Lower lobe of right lung (tissue), 2 donors: ENCODE measurements at regions not wholly inside any gene's neighbourhood (a gene's known extent, or its start where the extent isn't known, plus 50 kb on each side); places are given as distances from the start of the nearest gene placed in this dataset.
"Not testable (repeated sequence)": the region's sequence is repeated elsewhere in the genome, so short reads cannot be mapped to it uniquely, and the experiment has no call there.

Experiments
- ATAC-seq, 2 donors: fragments of 200-7000 bp; cut with Tn5 transposase; one replicate each; pipeline ENCODE4 v1.9.1; 2020 to 2022; ENCODE audit warnings: mild to moderate bottlenecking in 2 of 2, moderate library complexity in 2 of 2
- DNase-seq: peaks from one replicate; pipeline ENCODE4 v3.0.0-alpha.2; 2020
- H3K27ac ChIP-seq: fragments of 200-600 bp; one replicate; pipeline ENCODE4 v1.8.0; 2022
- H3K27me3 ChIP-seq: fragments of 200-600 bp; one replicate; pipeline ENCODE4 v1.8.0; 2022; ENCODE audit warnings: low read depth
- H3K36me3 ChIP-seq: fragments of 200-600 bp; one replicate; pipeline ENCODE4 v1.8.0; 2022; ENCODE audit warnings: mild to moderate bottlenecking
- H3K4me1 ChIP-seq: fragments of 200-600 bp; one replicate; pipeline ENCODE4 v1.8.0; 2022
- H3K4me3 ChIP-seq: fragments of 200-600 bp; one replicate; pipeline ENCODE4 v1.8.0; 2022; ENCODE audit warnings: mild to moderate bottlenecking
- H3K9me3 ChIP-seq: fragments of 200-600 bp; one replicate; pipeline ENCODE4 v1.8.0; 2022
- CTCF ChIP-seq: fragments of 200-600 bp; IDR thresholded peaks from one replicate; pipeline ENCODE4 v1.8.0; 2022; ENCODE audit warnings: antibody characterized with exemption, mild to moderate bottlenecking
- intact Hi-C: fragments of 100-400 bp; cut with DNase I; formaldehyde crosslinking; loops from one replicate; pipeline ENCODE4 v1.11.0; 2022
- donor health status: DM: no; HTN: yes; CAD: no; lungs with severe emphysema.

- no peak overlapping the region for H3K4me3 ChIP-seq
- no peaks in the 10 kb centered on the region for H3K27me3 ChIP-seq
- H3K4me1 ChIP-seq: no peaks in the 10 kb centered on the region
- H3K27ac ChIP-seq: no peak overlapping the region
- DNase-seq (no peak), ATAC-seq (no peak)
- intact Hi-C loops: no loop called here
- TF ChIP-seq CTCF: no peak
- no peaks in the 10 kb centered on the region for H3K9me3 ChIP-seq
- H3K36me3 ChIP-seq: no peaks in the 10 kb centered on the region
Observed at GRCh38 chr16:63653044-63653839, 1468.6 kb downstream of the CDH11 start.

GRCh38 chr16:63652091-63652490, 1469.8 kb downstream of the CDH11 start:
- H3K27ac ChIP-seq: no peak overlapping the region
- no peaks in the 10 kb centered on the region for H3K4me1 ChIP-seq
- no peaks in the 10 kb centered on the region for H3K36me3 ChIP-seq
- no peak overlapping the region for H3K4me3 ChIP-seq
- ATAC-seq: no peak
- H3K27me3 ChIP-seq: no peaks in the 10 kb centered on the region
- TF ChIP-seq CTCF: no peak
- intact Hi-C loops: no loop called here
- DNase-seq: no peak
- no peaks in the 10 kb centered on the region for H3K9me3 ChIP-seq

DNA sequence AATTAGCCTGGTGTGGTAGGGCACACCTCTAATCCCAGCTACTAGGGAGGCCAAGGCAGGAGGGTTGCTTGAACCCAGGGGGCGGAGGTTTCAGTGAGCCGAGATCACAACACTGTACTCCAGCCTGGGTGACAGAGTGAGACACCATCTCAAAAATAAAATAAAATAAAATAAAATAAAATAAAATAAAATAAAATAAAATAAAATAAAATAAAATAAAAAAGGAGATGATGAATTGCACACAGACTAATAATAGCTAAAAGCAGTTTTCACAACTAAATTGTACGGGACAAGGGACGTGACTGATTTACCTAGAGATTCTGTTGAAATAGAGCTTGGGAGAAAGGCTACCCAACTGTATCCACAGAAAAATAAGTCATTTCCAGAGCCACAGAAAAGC, 1471.3 kb downstream of the CDH11 start:
- Histone ChIP-seq H3K4me3 (no peak overlapping the region), H3K36me3 (no peaks in the 10 kb centered on the region), H3K4me1 (no peaks in the 10 kb centered on the region), H3K9me3 (no peaks in the 10 kb centered on the region), H3K27me3 (no peaks in the 10 kb centered on the region), H3K27ac (no peak overlapping the region)
- intact Hi-C loops: no loop called here
- DNase-seq (no peak), ATAC-seq (no peak)
- no peak for TF ChIP-seq CTCF

GRCh38 chr16:63633706-63634445, 1488.0 kb downstream of the CDH11 start:
- H3K4me3 ChIP-seq, H3K36me3 ChIP-seq, H3K27ac ChIP-seq, H3K4me1 ChIP-seq, ATAC-seq, intact Hi-C loops, H3K27me3 ChIP-seq, DNase-seq, H3K9me3 ChIP-seq: not testable (repeated sequence)

GRCh38 chr16:63629272-63629671, 1492.6 kb downstream of the CDH11 start:
- H3K4me3 ChIP-seq: no peak overlapping the region
- intact Hi-C loops: no loop called here
- no peak for ATAC-seq
- H3K27me3 ChIP-seq: no peaks in the 10 kb centered on the region
- no peaks in the 10 kb centered on the region for H3K4me1 ChIP-seq
- H3K36me3 ChIP-seq: no peaks in the 10 kb centered on the region
- no peak for DNase-seq
- no peak overlapping the region for H3K27ac ChIP-seq
- no peaks in the 10 kb centered on the region for H3K9me3 ChIP-seq
- no peak for TF ChIP-seq CTCF

DNA sequence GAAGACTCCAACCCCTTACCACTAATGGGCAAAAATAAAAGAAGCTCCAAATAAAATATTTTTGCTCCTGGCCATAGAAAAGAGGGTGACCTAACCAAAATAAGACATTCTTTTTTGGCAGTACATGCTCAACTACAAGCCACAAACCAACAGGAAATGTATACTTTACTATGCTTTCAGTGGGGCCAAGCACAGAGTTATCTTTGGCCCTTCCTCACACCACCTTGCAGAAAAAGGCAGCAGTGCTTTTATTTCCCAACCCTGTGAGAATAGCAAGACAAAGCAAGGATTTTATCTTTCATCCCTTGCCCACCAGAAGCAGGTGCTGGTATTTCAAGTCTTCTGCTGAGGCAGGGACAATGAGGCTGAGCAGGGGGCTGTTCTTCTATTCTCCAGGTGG, 1493.1 kb downstream of the CDH11 start:
- Histone ChIP-seq H3K27me3 (no peaks in the 10 kb centered on the region), H3K9me3 (no peaks in the 10 kb centered on the region), H3K27ac (no peak overlapping the region), H3K36me3 (no peaks in the 10 kb centered on the region), H3K4me1 (no peaks in the 10 kb centered on the region), H3K4me3 (no peak overlapping the region)
- ATAC-seq: no peak
- no peak for DNase-seq
- intact Hi-C loops: no loop called here
- no peak for TF ChIP-seq CTCF
